Pancreas (tissue), 10 donors: ENCODE measurements at regions not wholly inside any gene's neighbourhood (a gene's known extent, or its start where the extent isn't known, plus 50 kb on each side); places are given as distances from the start of the nearest gene placed in this dataset.

Source experiments
- ATAC-seq, 4 donors: fragments of 200-7000 bp; cut with Tn5 transposase; one replicate each; pipeline versions ENCODE4 v1.8.0 to v1.9.1; 2020; ENCODE audit warnings: mild to moderate bottlenecking in 4 of 4, moderate library complexity in 4 of 4
- DNase-seq, 6 donors: peaks; one replicate each; pipeline ENCODE4 v3.0.0-alpha.2; 2020
- FAIRE-seq: peaks from 2 replicates; lab custom pipeline; 2012; peaks lifted over from hg19 to GRCh38; lab: Jason Lieb, UNC
- H3K27ac ChIP-seq, 4 donors: fragments of 200-600 bp; sonication (generic); 1 replicate in 3 of 4; 2 replicates in 1 of 4; pipeline versions ENCODE4 v1.5.0 to v1.8.0; 2020
- H3K27me3 ChIP-seq, 4 donors: fragments of 200-600 bp; one replicate each; pipeline ENCODE4 v1.8.0; 2021
- H3K36me3 ChIP-seq, 3 donors: fragments of 200-600 bp; sonication (generic) in 1 of 3; one replicate each; pipeline versions ENCODE4 v1.5.0 to v1.8.0; 2020 to 2021
- H3K4me1 ChIP-seq, 3 donors: fragments of 200-600 bp; one replicate each; pipeline ENCODE4 v1.8.0; 2021
- H3K4me3 ChIP-seq, 4 donors: fragments of 200-600 bp; sonication (generic) in 2 of 4; one replicate each; pipeline versions ENCODE4 v1.5.0 to v1.8.0; 2020 to 2021
- H3K9me3 ChIP-seq, 4 donors: fragments of 200-600 bp; one replicate each; pipeline ENCODE4 v1.8.0; 2021
- WGBS, 2 donors: extraction: QIAGEN DNeasy Blood & Tissue Kit; methylation state at CpG; one replicate each; pipeline ENCODE4 v1.1.7; 2013; 5-methylcytosine and 5-hydroxymethylcytosine counted together
- intact Hi-C, 3 donors: fragments of 100-400 bp; cut with DNase I; formaldehyde crosslinking; loops; one replicate each; pipeline versions ENCODE4 v1.11.1 to v1.14.2; 2022
- TF ChIP-seq, protein P1 (sequence below), 4 donors: fragments of 200-600 bp; sonication (generic) in 3 of 4; IDR thresholded peaks; one replicate each; pipeline versions ENCODE4 v1.5.0 to v1.8.0; 2021; ENCODE audit warnings: antibody characterized with exemption in 4 of 4
- donor health status: healthy with polysubstance abuse.
- donor health status: DM: no; HTN: no; CAD: no; lungs with moderate emphysema.
- donor health status: DM: no; HTN: no; CAD: no.
- donor health status: control.
- donor health status: control.
- donor health status: Bipolar disorder and iron deficiency.
- donor health status: DM: yes; HTN: yes; CAD: no.
- donor health status: DM: no; HTN: no; CAD: no.
- donor health status: DM: no; HTN: no; CAD: no.
- donor health status: DM: yes; HTN: yes; CAD: no.

GRCh38 chr11:43549624-43550023 is 130.9 kb upstream of the HSD17B12 start:
- Histone ChIP-seq H3K4me3 (no peak overlapping the region), H3K9me3 (no peaks in the 10 kb centered on the region), H3K36me3 (no peaks in the 10 kb centered on the region), H3K27ac (no peak overlapping the region), H3K27me3 (no peaks in the 10 kb centered on the region), H3K4me1 (no peaks in the 10 kb centered on the region)
- WGBS, 2 donors, result 61 to 63% methylated on average over 6 of the region's 6 CpGs
- no peak for FAIRE-seq
- no peak for ATAC-seq
- no peak for DNase-seq
- TF ChIP-seq, protein P1, sequence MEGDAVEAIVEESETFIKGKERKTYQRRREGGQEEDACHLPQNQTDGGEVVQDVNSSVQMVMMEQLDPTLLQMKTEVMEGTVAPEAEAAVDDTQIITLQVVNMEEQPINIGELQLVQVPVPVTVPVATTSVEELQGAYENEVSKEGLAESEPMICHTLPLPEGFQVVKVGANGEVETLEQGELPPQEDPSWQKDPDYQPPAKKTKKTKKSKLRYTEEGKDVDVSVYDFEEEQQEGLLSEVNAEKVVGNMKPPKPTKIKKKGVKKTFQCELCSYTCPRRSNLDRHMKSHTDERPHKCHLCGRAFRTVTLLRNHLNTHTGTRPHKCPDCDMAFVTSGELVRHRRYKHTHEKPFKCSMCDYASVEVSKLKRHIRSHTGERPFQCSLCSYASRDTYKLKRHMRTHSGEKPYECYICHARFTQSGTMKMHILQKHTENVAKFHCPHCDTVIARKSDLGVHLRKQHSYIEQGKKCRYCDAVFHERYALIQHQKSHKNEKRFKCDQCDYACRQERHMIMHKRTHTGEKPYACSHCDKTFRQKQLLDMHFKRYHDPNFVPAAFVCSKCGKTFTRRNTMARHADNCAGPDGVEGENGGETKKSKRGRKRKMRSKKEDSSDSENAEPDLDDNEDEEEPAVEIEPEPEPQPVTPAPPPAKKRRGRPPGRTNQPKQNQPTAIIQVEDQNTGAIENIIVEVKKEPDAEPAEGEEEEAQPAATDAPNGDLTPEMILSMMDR (IDR thresholded peaks at IDR 0.05), result no peak
- intact Hi-C loops, result no loop called here

- 72 to 79% methylated on average over 4 of the region's 4 CpGs for WGBS, 2 donors
- Histone ChIP-seq H3K4me1 (peaks cover 0 to 2% (median 0%) of the 10 kb centered on the region in 3 donors), H3K36me3 (no peaks in the 10 kb centered on the region), H3K4me3 (no peak overlapping the region), H3K27me3 (no peaks in the 10 kb centered on the region), H3K9me3 (no peaks in the 10 kb centered on the region), H3K27ac (no peak overlapping the region)
- intact Hi-C loops, result no loop called here
- TF ChIP-seq, protein P1 (IDR thresholded peaks at IDR 0.05), result no peak
- FAIRE-seq, result no peak
- no peak for ATAC-seq
- DNase-seq, result no peak
Measured at GRCh38 chr11:43550714-43551113, 129.8 kb upstream of the HSD17B12 start.

DNA sequence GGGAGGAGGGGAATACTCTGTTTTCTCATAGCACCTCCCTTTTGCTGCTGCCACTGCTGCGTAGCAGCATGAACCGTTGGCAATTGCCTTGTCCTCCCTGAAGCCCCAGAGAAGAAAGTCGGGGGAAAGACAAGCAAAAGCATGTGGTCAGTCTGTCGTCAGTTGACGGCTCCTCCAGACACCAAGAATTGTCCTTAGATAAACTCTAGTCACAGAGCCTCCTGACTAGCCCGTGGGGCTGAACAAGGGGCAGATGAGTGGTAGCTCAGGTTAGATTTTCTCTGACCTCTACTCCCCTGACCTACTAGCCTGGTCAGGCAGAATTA is 126.4 kb upstream of the HSD17B12 start:
- WGBS, 2 donors, result 39 to 43% methylated on average over 6 of the region's 6 CpGs
- Histone ChIP-seq H3K4me1 (peaks cover 0 to 2% (median 0%) of the 10 kb centered on the region in 3 donors), H3K36me3 (no peaks in the 10 kb centered on the region), H3K27ac (no peak overlapping the region), H3K9me3 (no peaks in the 10 kb centered on the region), H3K4me3 (no peak overlapping the region), H3K27me3 (peaks cover 0 to 3% (median 0%) of the 10 kb centered on the region in 4 donors)
- no peak for DNase-seq
- no peak for FAIRE-seq
- TF ChIP-seq, protein P1 (IDR thresholded peaks at IDR 0.05), result no peak
- no peak for ATAC-seq
- intact Hi-C loops, result no loop called here

DNA sequence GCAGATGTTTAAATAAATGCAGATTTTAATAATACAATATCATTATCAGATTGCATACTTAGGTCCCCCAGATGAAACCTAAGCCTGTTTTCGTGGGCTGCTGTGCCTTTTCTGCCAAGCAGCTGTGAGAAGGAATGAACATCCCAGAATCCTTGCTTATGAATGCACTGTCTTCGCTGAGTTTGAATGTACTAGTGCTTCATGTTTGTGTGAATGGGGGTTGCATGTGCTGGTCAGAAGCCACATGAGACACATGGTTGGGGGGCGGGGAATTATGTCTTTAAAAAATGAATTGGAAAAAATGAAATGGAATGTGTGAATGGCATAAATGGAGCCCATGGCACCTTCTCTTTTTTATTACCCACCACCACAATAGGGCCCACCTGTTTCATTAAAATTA is 125.4 kb upstream of the HSD17B12 start:
- Histone ChIP-seq H3K9me3 (no peaks in the 10 kb centered on the region), H3K27ac (peak overlapping the region in 1 of 4 donors; percentile 17), H3K36me3 (no peaks in the 10 kb centered on the region), H3K27me3 (peaks cover 0 to 3% (median 0%) of the 10 kb centered on the region in 4 donors), H3K4me3 (no peak overlapping the region), H3K4me1 (peaks cover 0 to 2% (median 0%) of the 10 kb centered on the region in 3 donors)
- DNase-seq (no peak), ATAC-seq (no peak), FAIRE-seq (no peak)
- intact Hi-C loops, result no loop called here
- 39 to 41% methylated on average over 3 of the region's 3 CpGs for WGBS, 2 donors
- TF ChIP-seq, protein P1 (IDR thresholded peaks at IDR 0.05), result no peak

DNA sequence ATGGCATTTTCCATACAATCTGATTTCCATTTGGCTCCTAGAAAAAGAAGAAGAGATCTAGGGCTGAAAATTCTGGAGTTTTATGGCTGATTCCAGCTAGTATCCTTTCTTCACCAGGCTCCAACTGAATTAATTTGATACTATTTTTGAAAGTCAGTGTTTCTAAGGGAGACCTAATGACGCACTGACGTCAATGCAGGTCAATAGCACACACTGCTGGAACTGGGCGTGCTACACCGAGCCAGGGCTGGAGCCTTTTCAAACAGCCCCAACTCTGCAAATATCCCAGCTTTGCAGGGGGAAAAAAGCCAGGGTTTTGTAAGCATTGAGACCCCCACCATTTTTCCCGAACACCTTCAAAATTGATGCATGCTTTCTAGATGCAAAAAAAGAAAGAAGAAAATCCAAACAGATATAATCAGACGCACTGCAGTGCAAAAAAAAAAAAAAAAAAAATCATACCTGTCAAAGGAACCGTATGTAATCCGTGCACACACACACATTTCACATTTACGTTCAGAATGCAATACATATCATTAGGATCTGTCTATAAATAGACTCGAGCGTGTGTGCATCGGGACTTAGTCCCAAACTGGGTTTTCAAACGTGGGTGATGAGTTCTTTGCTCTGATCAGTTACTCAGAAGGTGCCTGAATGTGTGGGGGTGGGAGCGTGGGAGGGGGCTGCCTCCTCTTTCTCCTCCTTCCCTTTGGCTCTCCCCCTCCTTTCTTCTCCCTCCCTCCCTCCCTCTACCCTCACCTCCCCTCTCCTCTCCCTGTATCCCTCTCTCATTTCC is 124.5 kb upstream of the HSD17B12 start:
- Histone ChIP-seq H3K4me1 (peaks cover 0 to 2% (median 0%) of the 10 kb centered on the region in 3 donors), H3K36me3 (no peaks in the 10 kb centered on the region), H3K9me3 (no peaks in the 10 kb centered on the region), H3K27me3 (peaks cover 0 to 3% (median 0%) of the 10 kb centered on the region in 4 donors), H3K27ac (no peak overlapping the region), H3K4me3 (no peak overlapping the region)
- intact Hi-C loops, result no loop called here
- DNase-seq (peak in 2 of 6 donors; percentile 16 to 25), FAIRE-seq (no peak), ATAC-seq (peak; percentile 87 to 92 (median 89))
- TF ChIP-seq, protein P1 (IDR thresholded peaks at IDR 0.05), result no peak
- 3% methylated on average over 14 of the region's 14 CpGs for WGBS, 2 donors
